MM.1S (cell line): ENCODE measurements at regions not wholly inside any gene's neighbourhood (a gene's known extent, or its start where the extent isn't known, plus 50 kb on each side); places are given as distances from the start of the nearest gene placed in this dataset.

ENCODE experiments used
- DNase-seq: peaks from one replicate; pipeline ENCODE4 v3.0.0-alpha.2; 2015
- H2AFZ ChIP-seq: fragments of 300-600 bp; sonication (generic); 2 replicates; pipeline ENCODE4 v1.6.0; 2016; ENCODE audit warnings: antibody characterized with exemption, low read length
- H3F3A ChIP-seq: fragments of 300-600 bp; sonication (generic); 2 replicates; pipeline ENCODE4 v1.6.1; 2016; ENCODE audit warnings: mild to moderate bottlenecking, antibody characterized with exemption, low read length, moderate library complexity, mixed read lengths; ENCODE audit not compliant: insufficient read depth
- H3K27ac ChIP-seq: fragments of 300-600 bp; sonication (generic); 2 replicates; pipeline ENCODE4 v1.5.1; 2016; ENCODE audit warnings: mild to moderate bottlenecking, low read length
- H3K27me3 ChIP-seq: fragments of 300-600 bp; sonication (generic); replicated peaks from 2 replicates; pipeline ENCODE4 v1.6.0; 2016; ENCODE audit warnings: low read length; ENCODE audit not compliant: insufficient read depth
- H3K36me3 ChIP-seq: fragments of 300-600 bp; sonication (generic); replicated peaks from 2 replicates; pipeline ENCODE4 v1.6.1; 2016; ENCODE audit warnings: mild to moderate bottlenecking, low read length, mixed read lengths; ENCODE audit not compliant: insufficient read depth
- H3K4me1 ChIP-seq: fragments of 300-600 bp; sonication (generic); 2 replicates; pipeline ENCODE4 v1.6.1; 2016; ENCODE audit warnings: low read length, mixed read lengths
- H3K4me2 ChIP-seq: fragments of 300-600 bp; sonication (generic); 2 replicates; pipeline ENCODE4 v1.6.0; 2016; ENCODE audit warnings: low read depth, low read length
- H3K4me3 ChIP-seq: fragments of 300-600 bp; sonication (generic); 2 replicates; pipeline ENCODE4 v1.5.1; 2016; ENCODE audit warnings: low read length, mixed read lengths
- H3K79me2 ChIP-seq: fragments of 300-600 bp; sonication (generic); 2 replicates; pipeline ENCODE4 v1.6.1; 2016; ENCODE audit warnings: mixed run types, low read length, mixed read lengths
- H3K9ac ChIP-seq: fragments of 300-600 bp; sonication (generic); 2 replicates; pipeline ENCODE4 v1.6.1; 2016; ENCODE audit warnings: low read length, mixed read lengths
- H3K9me2 ChIP-seq: fragments of 300-600 bp; sonication (generic); replicated peaks from 2 replicates; pipeline ENCODE4 v1.6.1; 2016; ENCODE audit warnings: mild to moderate bottlenecking, low read length, mixed read lengths; ENCODE audit not compliant: insufficient read depth
- H3K9me3 ChIP-seq: fragments of 300-600 bp; sonication (generic); replicated peaks from 2 replicates; pipeline ENCODE4 v1.6.1; 2016; ENCODE audit warnings: mild to moderate bottlenecking, low read length, mixed read lengths; ENCODE audit not compliant: insufficient read depth
- H4K20me1 ChIP-seq: fragments of 300-600 bp; sonication (generic); 2 replicates; pipeline ENCODE4 v1.6.1; 2016; ENCODE audit warnings: mild to moderate bottlenecking, low read length, moderate library complexity, mixed read lengths; ENCODE audit not compliant: insufficient read depth
- CTCF ChIP-seq: fragments of 300-600 bp; sonication (generic); IDR thresholded peaks from 2 replicates; pipeline ENCODE4 v1.5.1; 2016; ENCODE audit warnings: antibody characterized with exemption, low read length, mixed read lengths
- EZH2 ChIP-seq: fragments of 300-600 bp; sonication (generic); optimal IDR thresholded peaks from 2 replicates; pipeline ENCODE3; 2017; ENCODE audit warnings: low read depth, mild to moderate bottlenecking, antibody characterized with exemption, low read length, mixed read lengths
- EZH2phosphoT487 ChIP-seq: fragments of 300-600 bp; sonication (generic); IDR thresholded peaks from 2 replicates; pipeline ENCODE4 v1.6.1; 2018; ENCODE audit warnings: antibody characterized with exemption, low read length

- Histone ChIP-seq H3K4me1 (no peaks in the 10 kb centered on the region), H4K20me1 (no peaks in the 10 kb centered on the region), H2AFZ (no peak overlapping the region), H3K9ac (no peak overlapping the region), H3K9me2 (no peaks in the 10 kb centered on the region), H3K4me3 (no peak overlapping the region), H3K9me3 (no peaks in the 10 kb centered on the region), H3K27ac (no peak overlapping the region), H3K4me2 (no peak overlapping the region), H3F3A (no peaks in the 10 kb centered on the region), H3K36me3 (no peaks in the 10 kb centered on the region), H3K79me2 (no peaks in the 10 kb centered on the region), H3K27me3 (no peaks in the 10 kb centered on the region)
- TF ChIP-seq EZH2 (no peak), CTCF (no peak), EZH2phosphoT487 (no peak)
- no peak for DNase-seq
These were observed 410.3 kb upstream of the RASGEF1B start for GRCh38 chr4:81881855-81882621.

- Histone ChIP-seq H3K4me3 (no peak overlapping the region), H3K9me2 (no peaks in the 10 kb centered on the region), H3K27ac (no peak overlapping the region), H3K4me1 (no peaks in the 10 kb centered on the region), H3K27me3 (no peaks in the 10 kb centered on the region), H4K20me1 (no peaks in the 10 kb centered on the region), H3K36me3 (no peaks in the 10 kb centered on the region), H3K9ac (no peak overlapping the region), H3F3A (no peaks in the 10 kb centered on the region), H3K4me2 (no peak overlapping the region), H3K9me3 (no peaks in the 10 kb centered on the region), H2AFZ (no peak overlapping the region), H3K79me2 (no peaks in the 10 kb centered on the region)
- no peak for DNase-seq
- no peak for TF ChIP-seq EZH2phosphoT487
- no peak for TF ChIP-seq EZH2
- no peak for TF ChIP-seq CTCF
These were observed 404.4 kb upstream of the RASGEF1B start for GRCh38 chr4:81876106-81876505.

GRCh38 chr4:81874661-81875515, 403.2 kb upstream of the RASGEF1B start:
- no peak overlapping the region for H3K9ac ChIP-seq
- no peaks in the 10 kb centered on the region for H3K9me3 ChIP-seq
- H3K9me2 ChIP-seq = no peaks in the 10 kb centered on the region
- no peaks in the 10 kb centered on the region for H3K36me3 ChIP-seq
- no peaks in the 10 kb centered on the region for H3F3A ChIP-seq
- no peaks in the 10 kb centered on the region for H4K20me1 ChIP-seq
- no peak overlapping the region for H2AFZ ChIP-seq
- H3K4me2 ChIP-seq = no peak overlapping the region
- no peaks in the 10 kb centered on the region for H3K4me1 ChIP-seq
- H3K27ac ChIP-seq = no peak overlapping the region
- no peak for DNase-seq
- H3K4me3 ChIP-seq = no peak overlapping the region
- no peaks in the 10 kb centered on the region for H3K79me2 ChIP-seq
- H3K27me3 ChIP-seq = no peaks in the 10 kb centered on the region
- no peak for TF ChIP-seq EZH2phosphoT487
- TF ChIP-seq CTCF = no peak
- TF ChIP-seq EZH2 = no peak
